K562 (cell line): ENCODE measurements at regions not wholly inside any gene's neighbourhood (a gene's known extent, or its start where the extent isn't known, plus 50 kb on each side); places are given as distances from the start of the nearest gene placed in this dataset.

Experiments
- ATAC-seq: fragments of 200-7000 bp; cut with Tn5 transposase; 3 replicates; pipeline ENCODE4 v1.9.1; 2020; ENCODE audit warnings: moderate library complexity
- BruUV-seq: library from RNA; stranded (reverse); fragments of 400-500 nt; replicated peaks from 2 replicates; lab custom pipeline; 2021; lab: Mats Ljungman, UMichigan
- CTCF ChIA-PET: fragments of 300-600 bp; formaldehyde crosslinking; extraction: SDS; loops from one replicate; lab custom pipeline; 2021; ENCODE audit warnings: low intra/inter-chr PET ratio; lab: Yijun Ruan, JAX
- POLR2A ChIA-PET: fragments of 300-600, 350-650 bp; sonication (Branson Sonifier 250); formaldehyde crosslinking; extraction: SDS; loops from one replicate; lab custom pipeline; 2021; ENCODE audit warnings: antibody characterized with exemption, inconsistent platforms; lab: Yijun Ruan, JAX
- DNase-seq, 4 experiments: peaks; one replicate each; pipeline versions ENCODE4 v3.0.0 to v3.0.0-alpha.2; 2011 to 2018; ENCODE audit warnings: low spot score in 3 of 4, mixed read lengths in 3 of 4; ENCODE audit errors: extremely low read depth in 1 of 4
- FAIRE-seq: peaks from 2 replicates; lab custom pipeline; 2011; peaks lifted over from hg19 to GRCh38; lab: Jason Lieb, UNC
- H2AFZ ChIP-seq: 2 replicates; pipeline ENCODE4 v1.6.0; 2011; ENCODE audit warnings: low read depth, low read length, control low read depth, inconsistent platforms
- H3K27ac ChIP-seq: fragments of 200-600 bp; 3 replicates; pipeline ENCODE4 v1.8.0; 2011; ENCODE audit warnings: low read depth, mild to moderate bottlenecking, control low read depth, inconsistent platforms, low read length, moderate library complexity, mixed read lengths; ENCODE audit errors: extremely low read depth
- H3K27me3 ChIP-seq, 2 experiments: fragments of 300-600 bp in 1 of 2; 2 replicates in 1 of 2; 3 replicates in 1 of 2; pipeline versions ENCODE4 v1.6.0 to v1.8.0; 2011; ENCODE audit warnings: inconsistent platforms in 2 of 2, low read length in 2 of 2, mild to moderate bottlenecking in 1 of 2, mixed read lengths in 1 of 2, moderate library complexity in 1 of 2; ENCODE audit not compliant: control insufficient read depth in 2 of 2, insufficient read depth in 2 of 2
- H3K36me3 ChIP-seq: fragments of 300-600 bp; 3 replicates; pipeline ENCODE4 v1.8.0; 2011; ENCODE audit warnings: mild to moderate bottlenecking, low read length, inconsistent platforms; ENCODE audit not compliant: control insufficient read depth, insufficient read depth
- H3K4me1 ChIP-seq, 2 experiments: fragments of 200-600 bp in 1 of 2; replicated peaks in 1 of 2; 2 replicates in 1 of 2; 3 replicates in 1 of 2; pipeline versions ENCODE4 v1.5.1 to v1.8.0; 2011; ENCODE audit warnings: inconsistent platforms in 2 of 2, low read length in 2 of 2, mild to moderate bottlenecking in 1 of 2, mixed read lengths in 1 of 2, moderate library complexity in 1 of 2; ENCODE audit not compliant: control insufficient read depth in 2 of 2, insufficient read depth in 2 of 2
- H3K4me2 ChIP-seq: 2 replicates; pipeline ENCODE4 v1.6.1; 2011; ENCODE audit warnings: low read length, control low read depth, inconsistent platforms, mixed read lengths; ENCODE audit not compliant: insufficient read depth
- H3K4me3 ChIP-seq: fragments of 200-600 bp; sonication (generic), shearing (Covaris generic); 2 replicates; pipeline ENCODE4 v1.5.1; 2016; ENCODE audit warnings: control low read depth, inconsistent platforms
- H3K79me2 ChIP-seq: fragments of 200-600 bp; 3 replicates; pipeline ENCODE4 v1.8.0; 2011; ENCODE audit warnings: low read length, inconsistent platforms; ENCODE audit not compliant: control insufficient read depth, insufficient read depth
- H3K9ac ChIP-seq, 2 experiments: 2 replicates each; pipeline versions ENCODE4 v1.6.0 to v1.6.1; 2011; ENCODE audit warnings: low read depth in 2 of 2, low read length in 2 of 2, control low read depth in 1 of 2, inconsistent platforms in 1 of 2, mild to moderate bottlenecking in 1 of 2, mixed read lengths in 1 of 2; ENCODE audit not compliant: insufficient read depth in 1 of 2
- H3K9me1 ChIP-seq: one replicate; pipeline ENCODE4 v1.6.0; 2011; ENCODE audit warnings: inconsistent platforms, mild to moderate bottlenecking, low read length, moderate library complexity; ENCODE audit not compliant: control insufficient read depth, insufficient read depth
- H3K9me3 ChIP-seq: replicated peaks from 2 replicates; pipeline ENCODE4 v1.5.1; 2011; ENCODE audit warnings: low read depth, low read length, inconsistent platforms; ENCODE audit not compliant: control insufficient read depth, insufficient read depth
- H4K20me1 ChIP-seq: replicated peaks from 2 replicates; pipeline ENCODE4 v1.6.1; 2011; ENCODE audit warnings: low read length, inconsistent platforms, mixed read lengths; ENCODE audit not compliant: control insufficient read depth, insufficient read depth
- CSDE1 ChIP-seq, 2 experiments: fragments of 450-650 bp; IDR thresholded peaks; 2 replicates each; pipeline ENCODE4 v1.6.1; 2016; ENCODE audit warnings: mild to moderate bottlenecking in 1 of 2
- EP400 ChIP-seq: fragments of 450-650 bp; IDR thresholded peaks from 2 replicates; pipeline ENCODE4 v1.6.1; 2017; ENCODE audit warnings: antibody characterized with exemption, mild to moderate bottlenecking, moderate library complexity
- ID3 ChIP-seq, 2 experiments: fragments of 250-450 bp in 1 of 2; fragments of 450-650 bp in 1 of 2; sonication (Bioruptor Pico) in 1 of 2; IDR thresholded peaks; 2 replicates each; pipeline versions ENCODE4 v1.6.1 to v1.8.0; 2016 to 2021; ENCODE audit warnings: mild to moderate bottlenecking in 2 of 2, moderate library complexity in 2 of 2, missing compliant biosample characterization in 1 of 2, missing genetic modification characterization in 1 of 2
- MBD1 ChIP-seq: fragments of 250-450 bp; sonication (Bioruptor Pico); IDR thresholded peaks from 2 replicates; pipeline ENCODE4 v1.8.0; 2022; ENCODE audit warnings: inconsistent platforms
- NCOA6 ChIP-seq: fragments of 450-650 bp; IDR thresholded peaks from 2 replicates; pipeline ENCODE4 v1.6.1; 2017; ENCODE audit warnings: mild to moderate bottlenecking
- NFATC3 ChIP-seq: fragments of 450-650 bp; IDR thresholded peaks from 2 replicates; pipeline ENCODE4 v1.6.1; 2017; ENCODE audit warnings: mild to moderate bottlenecking
- NR2F6 ChIP-seq: fragments of 450-650 bp; formaldehyde crosslinking; IDR thresholded peaks from 2 replicates; pipeline ENCODE4 v1.4.0; 2020; ENCODE audit warnings: mild to moderate bottlenecking
- POLR2G ChIP-seq: fragments of 200-400 bp; formaldehyde crosslinking; IDR thresholded peaks from 2 replicates; pipeline ENCODE4 v1.6.1; 2017; ENCODE audit warnings: low read depth, mild to moderate bottlenecking, antibody characterized with exemption, low read length, moderate library complexity
- POLR3A ChIP-seq: IDR thresholded peaks from 2 replicates; pipeline ENCODE4 v1.6.1; 2011; ENCODE audit warnings: borderline replicate concordance, mild to moderate bottlenecking, moderate library complexity; ENCODE audit not compliant: insufficient read length, insufficient read depth; ENCODE audit errors: extremely low read depth
- RREB1 ChIP-seq: fragments of 250-450 bp; sonication (Bioruptor Pico); IDR thresholded peaks from 2 replicates; pipeline ENCODE4 v1.4.0; 2020
- SOX6 ChIP-seq: fragments of 450-650 bp; IDR thresholded peaks from 2 replicates; pipeline ENCODE4 v1.6.1; 2014; ENCODE audit warnings: mild to moderate bottlenecking
- TAF9B ChIP-seq: fragments of 450-650 bp; IDR thresholded peaks from 2 replicates; pipeline ENCODE4 v1.6.1; 2018; ENCODE audit warnings: mild to moderate bottlenecking; ENCODE audit not compliant: partially characterized antibody
- TCFL5 ChIP-seq: fragments of 250-450 bp; sonication (Bioruptor Pico); conservative IDR thresholded peaks from 2 replicates; pipeline ENCODE4 v1.6.1; 2021; ENCODE audit warnings: mild to moderate bottlenecking, moderate library complexity, matching md5 sums
- ZEB2 ChIP-seq: fragments of 450-650 bp; IDR thresholded peaks from 2 replicates; pipeline ENCODE4 v1.6.1; 2016
- ZFX ChIP-seq: sonication (generic); formaldehyde crosslinking; IDR thresholded peaks from 2 replicates; pipeline ENCODE4 v1.8.0; 2022; ENCODE audit warnings: mild to moderate bottlenecking, missing genetic modification reagents, moderate library complexity
- ZNF175 ChIP-seq: fragments of 200-800 bp; sonication (Bioruptor generic); IDR thresholded peaks from 2 replicates; pipeline ENCODE4 v1.6.1; 2016; ENCODE audit warnings: low read depth, mild to moderate bottlenecking, missing genetic modification characterization, missing compliant biosample characterization
- WGBS: fragments of 100-300 bp; shearing (Covaris generic); methylation state at CpG from one replicate; pipeline ENCODE4 v1.1.6; 2016; ENCODE audit warnings: low coverage, mixed read lengths; ENCODE audit not compliant: insufficient coverage; ENCODE audit errors: missing lambda C conversion rate; 5-methylcytosine and 5-hydroxymethylcytosine counted together
- in situ Hi-C: fragments of 300-500 bp; cut with MboI; formaldehyde crosslinking; loops from 4 replicates; pipeline ENCODE4 v1.15.0; 2018; ENCODE audit warnings: inconsistent platforms, mixed read lengths
- intact Hi-C: fragments of 100-400 bp; cut with micrococcal nuclease; formaldehyde crosslinking; loops from 2 replicates; pipeline ENCODE4 v1.14.2; 2022

GRCh38 chrX:36803151-36803550 lies 205.0 kb upstream of the FAM47C start (continued):
- no peak for TF ChIP-seq MBD1 (CRISPR knock-in tag)
- no peak for TF ChIP-seq ZEB2
- no peak for TF ChIP-seq POLR2G
- TF ChIP-seq CSDE1 (IDR thresholded peaks at IDR 0.05), result no peak
- TF ChIP-seq EP400, result no peak

GRCh38 chrX:36804066-36804465 lies 204.1 kb upstream of the FAM47C start:
- Histone ChIP-seq H3K4me1 (no peaks in the 10 kb centered on the region), H3K9ac (no peak overlapping the region), H2AFZ (no peak overlapping the region), H3K79me2 (no peaks in the 10 kb centered on the region), H4K20me1 (no peaks in the 10 kb centered on the region), H3K4me3 (no peak overlapping the region), H3K27ac (no peak overlapping the region), H3K9me3 (no peaks in the 10 kb centered on the region), H3K36me3 (no peaks in the 10 kb centered on the region), H3K27me3 (no peaks in the 10 kb centered on the region), H3K9me1 (no peaks in the 10 kb centered on the region), H3K4me2 (no peak overlapping the region)
- CTCF ChIA-PET, result no interaction called here
- WGBS, result 0% methylated on average over 6 of the region's 6 CpGs
- FAIRE-seq (no peak), DNase-seq (no peak), ATAC-seq (no peak)
- no TSS peak for BruUV-seq
- in situ Hi-C loops, result no loop called here
- POLR2A ChIA-PET, result no interaction called here
- intact Hi-C loops, result no loop called here
- TF ChIP-seq RREB1 (no peak), ZFX (CRISPR knock-in tag) (no peak), TAF9B (no peak), POLR3A (no peak), ID3 (CRISPR knock-in tag; IDR thresholded peaks at IDR 0.05) (no peak), ID3 (tag; IDR thresholded peaks at IDR 0.05) (no peak), TCFL5 (CRISPR knock-in tag) (no peak), NFATC3 (no peak), NCOA6 (no peak), SOX6 (no peak), ZNF175 (CRISPR knock-in tag) (no peak), NR2F6 (CRISPR knock-in tag) (no peak)
